ENCODE measurements at regions not wholly inside any gene's neighbourhood (a gene's known extent, or its start where the extent isn't known, plus 50 kb on each side); places are given as distances from the start of the nearest gene placed in this dataset.

- no peaks in the 10 kb centered on the region for H4K20me1 ChIP-seq (ENCODE audit: insufficient read depth, low read length)
- H3K9ac ChIP-seq (ENCODE audit: insufficient read depth, low read depth, low read length) = no peak overlapping the region
- 3% methylated on average over 2 of the region's 2 CpGs for WGBS (ENCODE audit: low lambda C conversion rate)
- intact Hi-C loops (cut with micrococcal nuclease; ENCODE audit: unreplicated experiment) = no loop called here
- H3K27me3 ChIP-seq (ENCODE audit: control insufficient read depth in 1 of 2, insufficient read depth in 2 of 2, low read length in 2 of 2) = no peaks in the 10 kb centered on the region
- in situ Hi-C loops (cut with HindIII; ENCODE audit: extremely low pct_ligation_motif_present, low pct_unique_long_range_greater_than_20kb) = loop anchor here (25.0 kb wide), 2 partner anchors 386 to 961 kb away; no protein-coding TSS in a partner anchor
- no TSS peak for BruUV-seq (replicated peaks)
- CTCF ChIA-PET (ENCODE audit: low intra/inter-chr PET ratio, low total read pairs) = no interaction called here
- ATAC-seq (no peak), FAIRE-seq (no peak), DNase-seq (ENCODE audit: low spot score) (no peak)
- no peak overlapping the region for H3K4me2 ChIP-seq (ENCODE audit: low read depth, low read length)
- no peak overlapping the region for H3K27ac ChIP-seq (ENCODE audit: extremely low read length, insufficient read depth, low read length)
- H3K9me3 ChIP-seq (ENCODE audit: low read length) = no peaks in the 10 kb centered on the region
- POLR2A ChIA-PET = no interaction called here
- TF ChIP-seq GTF3A (CRISPR knock-in tag; conservative IDR thresholded peaks at IDR 0.05) = no peak
- no peak for TF ChIP-seq ZSCAN12 (CRISPR knock-in tag; IDR thresholded peaks at IDR 0.05)
- TF ChIP-seq ETV6 (CRISPR knock-in tag; conservative IDR thresholded peaks at IDR 0.05) = no peak
- no peak for TF ChIP-seq ZNF292 (CRISPR knock-in tag; IDR thresholded peaks at IDR 0.05; ENCODE audit: borderline replicate concordance, low read depth)
- TF ChIP-seq ZC3H4 (CRISPR knock-in tag; IDR thresholded peaks at IDR 0.05; ENCODE audit: borderline replicate concordance) = no peak
- TF ChIP-seq PHB2 (IDR thresholded peaks at IDR 0.05; ENCODE audit: partially characterized antibody) = no peak
- no peak for TF ChIP-seq ZNF441 (CRISPR knock-in tag; IDR thresholded peaks at IDR 0.05; ENCODE audit: borderline replicate concordance)
- no peak for TF ChIP-seq ZNF678 (CRISPR knock-in tag; IDR thresholded peaks at IDR 0.05)
- no peak for TF ChIP-seq SALL2 (CRISPR knock-in tag; IDR thresholded peaks at IDR 0.05)
- TF ChIP-seq ZNF432 (CRISPR knock-in tag; IDR thresholded peaks at IDR 0.05; ENCODE audit: borderline replicate concordance) = no peak
- no peak for TF ChIP-seq IKZF1 (IDR thresholded peaks at IDR 0.05)
- no peak for TF ChIP-seq ZNF878 (CRISPR knock-in tag; IDR thresholded peaks at IDR 0.05)
- no peak for TF ChIP-seq SP140L (CRISPR knock-in tag; IDR thresholded peaks at IDR 0.05; ENCODE audit: borderline replicate concordance)
- TF ChIP-seq KDM2A (CRISPR knock-in tag; IDR thresholded peaks at IDR 0.05; ENCODE audit: borderline replicate concordance, low read depth) = no peak
- TF ChIP-seq POLR2A (IDR thresholded peaks at IDR 0.05; ENCODE audit: insufficient read depth in 1 of 2, low read depth in 2 of 2, low read length in 2 of 2) = no peak
- TF ChIP-seq, protein P1, sequence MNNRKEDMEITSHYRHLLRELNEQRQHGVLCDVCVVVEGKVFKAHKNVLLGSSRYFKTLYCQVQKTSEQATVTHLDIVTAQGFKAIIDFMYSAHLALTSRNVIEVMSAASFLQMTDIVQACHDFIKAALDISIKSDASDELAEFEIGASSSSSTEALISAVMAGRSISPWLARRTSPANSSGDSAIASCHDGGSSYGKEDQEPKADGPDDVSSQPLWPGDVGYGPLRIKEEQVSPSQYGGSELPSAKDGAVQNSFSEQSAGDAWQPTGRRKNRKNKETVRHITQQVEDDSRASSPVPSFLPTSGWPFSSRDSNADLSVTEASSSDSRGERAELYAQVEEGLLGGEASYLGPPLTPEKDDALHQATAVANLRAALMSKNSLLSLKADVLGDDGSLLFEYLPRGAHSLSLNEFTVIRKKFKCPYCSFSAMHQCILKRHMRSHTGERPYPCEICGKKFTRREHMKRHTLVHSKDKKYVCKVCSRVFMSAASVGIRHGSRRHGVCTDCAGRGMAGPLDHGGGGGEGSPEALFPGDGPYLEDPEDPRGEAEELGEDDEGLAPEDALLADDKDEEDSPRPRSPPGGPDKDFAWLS (CRISPR knock-in tag; IDR thresholded peaks at IDR 0.05; ENCODE audit: borderline replicate concordance) = no peak
- TF ChIP-seq, protein P2, sequence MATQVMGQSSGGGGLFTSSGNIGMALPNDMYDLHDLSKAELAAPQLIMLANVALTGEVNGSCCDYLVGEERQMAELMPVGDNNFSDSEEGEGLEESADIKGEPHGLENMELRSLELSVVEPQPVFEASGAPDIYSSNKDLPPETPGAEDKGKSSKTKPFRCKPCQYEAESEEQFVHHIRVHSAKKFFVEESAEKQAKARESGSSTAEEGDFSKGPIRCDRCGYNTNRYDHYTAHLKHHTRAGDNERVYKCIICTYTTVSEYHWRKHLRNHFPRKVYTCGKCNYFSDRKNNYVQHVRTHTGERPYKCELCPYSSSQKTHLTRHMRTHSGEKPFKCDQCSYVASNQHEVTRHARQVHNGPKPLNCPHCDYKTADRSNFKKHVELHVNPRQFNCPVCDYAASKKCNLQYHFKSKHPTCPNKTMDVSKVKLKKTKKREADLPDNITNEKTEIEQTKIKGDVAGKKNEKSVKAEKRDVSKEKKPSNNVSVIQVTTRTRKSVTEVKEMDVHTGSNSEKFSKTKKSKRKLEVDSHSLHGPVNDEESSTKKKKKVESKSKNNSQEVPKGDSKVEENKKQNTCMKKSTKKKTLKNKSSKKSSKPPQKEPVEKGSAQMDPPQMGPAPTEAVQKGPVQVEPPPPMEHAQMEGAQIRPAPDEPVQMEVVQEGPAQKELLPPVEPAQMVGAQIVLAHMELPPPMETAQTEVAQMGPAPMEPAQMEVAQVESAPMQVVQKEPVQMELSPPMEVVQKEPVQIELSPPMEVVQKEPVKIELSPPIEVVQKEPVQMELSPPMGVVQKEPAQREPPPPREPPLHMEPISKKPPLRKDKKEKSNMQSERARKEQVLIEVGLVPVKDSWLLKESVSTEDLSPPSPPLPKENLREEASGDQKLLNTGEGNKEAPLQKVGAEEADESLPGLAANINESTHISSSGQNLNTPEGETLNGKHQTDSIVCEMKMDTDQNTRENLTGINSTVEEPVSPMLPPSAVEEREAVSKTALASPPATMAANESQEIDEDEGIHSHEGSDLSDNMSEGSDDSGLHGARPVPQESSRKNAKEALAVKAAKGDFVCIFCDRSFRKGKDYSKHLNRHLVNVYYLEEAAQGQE (IDR thresholded peaks at IDR 0.05; ENCODE audit: borderline replicate concordance in 1 of 2, low read depth in 1 of 2, low read length in 2 of 2) = no peak
- TF ChIP-seq ZNF772 (CRISPR knock-in tag; IDR thresholded peaks at IDR 0.05) = no peak
- H3K4me1 ChIP-seq (ENCODE audit: insufficient read depth, low read length) = peaks cover 6% of the 10 kb centered on the region
- H3K4me3 ChIP-seq (replicated peaks in 1 of 3; ENCODE audit: insufficient read depth in 1 of 3, low read depth in 2 of 3, low read length in 3 of 3) = no peak overlapping the region
- H3K79me2 ChIP-seq (ENCODE audit: insufficient read depth, low read length) = no peaks in the 10 kb centered on the region
- H3K36me3 ChIP-seq (replicated peaks in 1 of 2; ENCODE audit: control insufficient read depth in 1 of 2, insufficient read depth in 2 of 2, low read length in 2 of 2) = no peaks in the 10 kb centered on the region
- no peak overlapping the region for H2AFZ ChIP-seq (ENCODE audit: low read length)
These were observed 67.5 kb downstream of the ATP6V1G3 start for GRCh38 chr1:198472997-198473396.

Measured in HepG2 (cell line).